ENCODE measurements at regions not wholly inside any gene's neighbourhood (a gene's known extent, or its start where the extent isn't known, plus 50 kb on each side); places are given as distances from the start of the nearest gene placed in this dataset.

GRCh38 chrY:8335299-8335835, 1001.9 kb upstream of the TSPY4 start:
- no peaks in the 10 kb centered on the region for H3K36me3 ChIP-seq (replicated peaks in 1 of 2; ENCODE audit: insufficient read depth in 1 of 2, low read depth in 2 of 2)
- H3K4me1 ChIP-seq, result no peaks in the 10 kb centered on the region
- H3K9me3 ChIP-seq, result no peaks in the 10 kb centered on the region
- H3K27me3 ChIP-seq, result no peaks in the 10 kb centered on the region
- no peak for DNase-seq
- intact Hi-C loops (cut with DNase I), result no loop called here
- no peak overlapping the region for H3K4me3 ChIP-seq
- no peak for ATAC-seq
- H3K27ac ChIP-seq, result no peak overlapping the region
- TF ChIP-seq POLR2A (IDR thresholded peaks at IDR 0.05), result no peak
- TF ChIP-seq CTCF (IDR thresholded peaks at IDR 0.05), result no peak

GRCh38 chrY:8336112-8336774, 1001.0 kb upstream of the TSPY4 start:
- 42 to 59% methylated on average over 3 of the region's 3 CpGs for WGBS, 2 donors
- Histone ChIP-seq H3K4me1 (no peaks in the 10 kb centered on the region), H3K9me3 (no peaks in the 10 kb centered on the region), H3K36me3 (replicated peaks in 1 of 2; ENCODE audit: insufficient read depth in 1 of 2, low read depth in 2 of 2) (no peaks in the 10 kb centered on the region), H3K27ac (no peak overlapping the region), H3K4me3 (no peak overlapping the region), H3K27me3 (no peaks in the 10 kb centered on the region)
- no peak for TF ChIP-seq CTCF (IDR thresholded peaks at IDR 0.05)
- no peak for TF ChIP-seq POLR2A (IDR thresholded peaks at IDR 0.05)
- ATAC-seq (no peak), DNase-seq (no peak)
- intact Hi-C loops (cut with DNase I), result no loop called here

GRCh38 chrY:8341000-8341399, 996.3 kb upstream of the TSPY4 start:
- Histone ChIP-seq H3K27me3 (no peaks in the 10 kb centered on the region), H3K9me3 (no peaks in the 10 kb centered on the region), H3K4me1 (no peaks in the 10 kb centered on the region), H3K36me3 (replicated peaks in 1 of 2; ENCODE audit: insufficient read depth in 1 of 2, low read depth in 2 of 2) (no peaks in the 10 kb centered on the region), H3K27ac (no peak overlapping the region), H3K4me3 (no peak overlapping the region)
- no peak for ATAC-seq
- WGBS, 2 donors, result 45 to 100% methylated on average over 1 to 2 of the region's 2 CpGs
- no peak for DNase-seq
- TF ChIP-seq POLR2A (IDR thresholded peaks at IDR 0.05) (no peak), CTCF (IDR thresholded peaks at IDR 0.05) (no peak)
- intact Hi-C loops (cut with DNase I), result no loop called here

GRCh38 chrY:8342173-8342572, 995.1 kb upstream of the TSPY4 start:
- H3K36me3 ChIP-seq (replicated peaks in 1 of 2; ENCODE audit: insufficient read depth in 1 of 2, low read depth in 2 of 2), result no peaks in the 10 kb centered on the region
- ATAC-seq (no peak), DNase-seq (no peak)
- H3K4me3 ChIP-seq, result no peak overlapping the region
- WGBS, 2 donors, result 60 to 73% methylated on average over 2 of the region's 2 CpGs
- no peak for TF ChIP-seq POLR2A (IDR thresholded peaks at IDR 0.05)
- TF ChIP-seq CTCF (IDR thresholded peaks at IDR 0.05), result no peak
- H3K27ac ChIP-seq, result no peak overlapping the region
- no peaks in the 10 kb centered on the region for H3K27me3 ChIP-seq
- intact Hi-C loops (cut with DNase I), result no loop called here
- H3K4me1 ChIP-seq, result no peaks in the 10 kb centered on the region
- no peaks in the 10 kb centered on the region for H3K9me3 ChIP-seq

- Histone ChIP-seq H3K4me3 (no peak overlapping the region), H3K4me1 (no peaks in the 10 kb centered on the region), H3K27me3 (no peaks in the 10 kb centered on the region), H3K27ac (no peak overlapping the region), H3K9me3 (no peaks in the 10 kb centered on the region), H3K36me3 (replicated peaks in 1 of 2; ENCODE audit: insufficient read depth in 1 of 2, low read depth in 2 of 2) (no peaks in the 10 kb centered on the region)
- intact Hi-C loops (cut with DNase I), result no loop called here
- DNase-seq (no peak), ATAC-seq (no peak)
- no peak for TF ChIP-seq POLR2A (IDR thresholded peaks at IDR 0.05)
- no peak for TF ChIP-seq CTCF (IDR thresholded peaks at IDR 0.05)
- 36 to 37% methylated on average over 1 of the region's 1 CpG for WGBS, 2 donors
These were observed 986.0 kb upstream of the TSPY4 start for GRCh38 chrY:8351241-8351640.

All from body of pancreas (tissue), 4 donors.